ENCODE measurements at regions not wholly inside any gene's neighbourhood (a gene's known extent, or its start where the extent isn't known, plus 50 kb on each side); places are given as distances from the start of the nearest gene placed in this dataset.

- TF ChIP-seq EZH2phosphoT487 (IDR thresholded peaks at IDR 0.05; ENCODE audit: insufficient read depth, low read depth) (no peak), EZH2 (IDR thresholded peaks at IDR 0.05; ENCODE audit: insufficient read depth, poor library complexity, severe bottlenecking) (no peak)
These were observed 398.7 kb upstream of the SALL3 start for GRCh38 chr18:78580835-78581339.
